ENCODE measurements at regions not wholly inside any gene's neighbourhood (a gene's known extent, or its start where the extent isn't known, plus 50 kb on each side); places are given as distances from the start of the nearest gene placed in this dataset.

DNA sequence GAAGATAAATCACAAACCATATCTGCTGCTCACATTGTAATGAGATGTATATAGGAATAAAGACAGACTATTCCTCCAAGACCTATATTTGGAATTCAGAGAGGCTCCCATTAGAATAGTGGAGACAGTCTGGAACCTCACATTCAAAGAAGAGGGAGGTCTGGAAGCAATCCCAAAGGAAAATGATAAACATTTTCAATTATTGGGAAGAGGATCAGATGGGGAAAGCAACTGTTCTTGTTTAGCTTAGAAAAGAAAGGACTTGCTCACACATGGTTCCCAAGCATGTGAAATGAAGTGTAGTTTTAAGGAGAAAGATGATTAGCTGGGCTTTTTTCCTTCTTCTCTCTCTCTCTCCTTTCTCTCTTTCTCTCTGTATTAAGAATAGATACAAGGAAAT is 193.0 kb upstream of the LMNTD1 start:
- Histone ChIP-seq H3K4me3 (no peak overlapping the region), H3K27me3 (no peaks in the 10 kb centered on the region), H3K27ac (no peak overlapping the region), H3K4me1 (no peaks in the 10 kb centered on the region), H3K9me3 (no peaks in the 10 kb centered on the region), H3K36me3 (no peaks in the 10 kb centered on the region)
- TF ChIP-seq, protein P1, sequence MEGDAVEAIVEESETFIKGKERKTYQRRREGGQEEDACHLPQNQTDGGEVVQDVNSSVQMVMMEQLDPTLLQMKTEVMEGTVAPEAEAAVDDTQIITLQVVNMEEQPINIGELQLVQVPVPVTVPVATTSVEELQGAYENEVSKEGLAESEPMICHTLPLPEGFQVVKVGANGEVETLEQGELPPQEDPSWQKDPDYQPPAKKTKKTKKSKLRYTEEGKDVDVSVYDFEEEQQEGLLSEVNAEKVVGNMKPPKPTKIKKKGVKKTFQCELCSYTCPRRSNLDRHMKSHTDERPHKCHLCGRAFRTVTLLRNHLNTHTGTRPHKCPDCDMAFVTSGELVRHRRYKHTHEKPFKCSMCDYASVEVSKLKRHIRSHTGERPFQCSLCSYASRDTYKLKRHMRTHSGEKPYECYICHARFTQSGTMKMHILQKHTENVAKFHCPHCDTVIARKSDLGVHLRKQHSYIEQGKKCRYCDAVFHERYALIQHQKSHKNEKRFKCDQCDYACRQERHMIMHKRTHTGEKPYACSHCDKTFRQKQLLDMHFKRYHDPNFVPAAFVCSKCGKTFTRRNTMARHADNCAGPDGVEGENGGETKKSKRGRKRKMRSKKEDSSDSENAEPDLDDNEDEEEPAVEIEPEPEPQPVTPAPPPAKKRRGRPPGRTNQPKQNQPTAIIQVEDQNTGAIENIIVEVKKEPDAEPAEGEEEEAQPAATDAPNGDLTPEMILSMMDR (IDR thresholded peaks at IDR 0.05): no peak
- TF ChIP-seq POLR2A (IDR thresholded peaks at IDR 0.05): no peak
- DNase-seq: no peak
- intact Hi-C loops (cut with DNase I): no loop called here

DNA sequence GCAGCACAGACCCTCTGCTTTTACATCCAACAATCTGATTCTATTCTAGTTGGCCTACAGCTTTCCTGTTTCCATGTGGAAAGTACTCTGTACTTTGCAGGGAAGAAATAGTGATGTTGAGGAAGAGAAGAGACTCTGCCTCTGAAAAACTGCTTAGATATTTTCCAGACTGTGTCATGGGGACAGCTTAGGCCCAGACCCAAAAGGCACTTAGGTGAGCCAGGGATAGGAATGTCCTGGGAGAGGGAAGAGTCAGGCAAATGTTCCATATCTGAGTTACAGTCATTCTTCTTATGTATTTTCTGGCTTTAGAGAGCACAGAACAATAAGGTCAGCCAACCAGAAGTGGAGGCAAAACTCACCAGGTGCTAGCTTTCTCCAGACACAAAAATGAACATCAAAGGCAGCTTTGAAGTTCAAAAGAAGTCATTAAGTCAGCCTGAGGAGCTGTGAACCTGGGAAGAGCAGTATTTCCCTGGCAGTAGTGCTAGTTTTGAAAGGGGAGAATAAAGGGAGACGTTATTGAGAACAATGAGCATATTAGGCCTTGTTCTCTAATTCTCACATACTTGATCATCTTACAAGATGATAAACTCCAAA is 199.7 kb upstream of the LMNTD1 start:
- Histone ChIP-seq H3K27me3 (no peaks in the 10 kb centered on the region), H3K4me1 (peaks cover 0 to 13% (median 5%) of the 10 kb centered on the region in 3 donors), H3K27ac (no peak overlapping the region), H3K36me3 (no peaks in the 10 kb centered on the region), H3K9me3 (no peaks in the 10 kb centered on the region), H3K4me3 (no peak overlapping the region)
- DNase-seq: no peak
- TF ChIP-seq, protein P1 (IDR thresholded peaks at IDR 0.05): no peak
- no peak for TF ChIP-seq POLR2A (IDR thresholded peaks at IDR 0.05)
- intact Hi-C loops (cut with DNase I): no loop called here
- WGBS, 2 donors: 35 to 55% methylated on average over 1 of the region's 1 CpG

DNA sequence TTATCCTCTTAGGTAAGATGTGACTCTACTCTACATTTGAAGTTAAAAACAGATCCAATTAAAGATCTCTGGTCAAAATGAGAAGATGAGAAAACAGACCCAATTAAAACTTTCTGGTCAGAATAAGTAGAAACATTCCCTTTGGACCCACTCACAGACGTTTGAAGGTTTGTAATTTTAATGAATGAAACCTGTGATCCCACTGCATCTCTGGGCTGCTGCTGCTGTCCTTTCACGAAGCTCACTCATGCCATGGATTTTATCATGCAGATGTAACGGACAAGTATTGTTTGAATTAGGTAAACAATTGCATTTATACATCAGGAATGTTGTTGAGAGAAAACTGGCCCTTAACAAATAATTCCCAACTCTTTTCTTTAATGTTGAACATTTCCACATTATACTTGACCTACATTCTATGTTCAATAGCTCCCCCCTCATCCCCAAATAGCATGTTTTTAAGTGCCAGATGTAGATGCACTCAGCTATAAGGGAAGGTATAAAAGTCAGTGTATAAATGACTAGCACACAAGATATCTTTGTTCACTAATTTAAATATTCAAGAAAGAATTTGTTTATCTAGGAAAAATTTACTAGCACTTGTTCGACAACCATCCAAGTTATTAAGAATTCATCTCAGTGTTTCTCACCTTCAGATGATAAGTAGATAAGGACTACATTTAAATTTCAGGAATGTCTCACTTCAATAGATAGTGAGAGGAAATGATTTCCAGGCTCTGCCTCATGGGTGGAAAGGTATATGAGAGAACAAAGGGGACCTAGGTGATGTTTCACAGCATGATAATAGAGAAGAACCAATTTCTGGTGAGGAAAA is 202.3 kb upstream of the LMNTD1 start:
- DNase-seq: no peak
- Histone ChIP-seq H3K9me3 (no peaks in the 10 kb centered on the region), H3K36me3 (no peaks in the 10 kb centered on the region), H3K4me3 (no peak overlapping the region), H3K27ac (no peak overlapping the region), H3K4me1 (peaks cover 0 to 13% (median 5%) of the 10 kb centered on the region in 3 donors), H3K27me3 (no peaks in the 10 kb centered on the region)
- WGBS, 2 donors: 66 to 73% methylated on average over 4 of the region's 4 CpGs
- intact Hi-C loops (cut with DNase I): no loop called here
- TF ChIP-seq, protein P1 (IDR thresholded peaks at IDR 0.05): no peak
- TF ChIP-seq POLR2A (IDR thresholded peaks at IDR 0.05): no peak

DNA sequence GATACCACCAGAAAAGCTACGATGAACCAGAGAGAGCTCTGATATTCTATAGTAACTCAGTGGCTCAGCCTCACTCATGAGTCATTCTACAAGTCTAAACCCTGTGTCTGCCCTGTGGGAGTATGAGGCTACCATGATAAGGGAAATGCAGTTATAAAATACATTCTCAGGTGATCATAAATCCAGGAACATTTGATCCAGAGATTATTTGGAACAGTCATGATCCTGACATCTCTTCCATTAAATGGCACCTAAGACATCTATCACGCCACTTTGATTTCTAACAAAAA is 202.6 kb upstream of the RASSF8 start:
- no peak overlapping the region for H3K4me3 ChIP-seq
- DNase-seq: no peak
- no peaks in the 10 kb centered on the region for H3K27me3 ChIP-seq
- H3K4me1 ChIP-seq: peaks cover 0 to 13% (median 5%) of the 10 kb centered on the region in 3 donors
- no peaks in the 10 kb centered on the region for H3K9me3 ChIP-seq
- intact Hi-C loops (cut with DNase I): no loop called here
- H3K36me3 ChIP-seq: no peaks in the 10 kb centered on the region
- WGBS, 2 donors: 72 to 75% methylated on average over 2 of the region's 2 CpGs
- H3K27ac ChIP-seq: no peak overlapping the region
- TF ChIP-seq, protein P1 (IDR thresholded peaks at IDR 0.05): no peak
- TF ChIP-seq POLR2A (IDR thresholded peaks at IDR 0.05): no peak

DNA sequence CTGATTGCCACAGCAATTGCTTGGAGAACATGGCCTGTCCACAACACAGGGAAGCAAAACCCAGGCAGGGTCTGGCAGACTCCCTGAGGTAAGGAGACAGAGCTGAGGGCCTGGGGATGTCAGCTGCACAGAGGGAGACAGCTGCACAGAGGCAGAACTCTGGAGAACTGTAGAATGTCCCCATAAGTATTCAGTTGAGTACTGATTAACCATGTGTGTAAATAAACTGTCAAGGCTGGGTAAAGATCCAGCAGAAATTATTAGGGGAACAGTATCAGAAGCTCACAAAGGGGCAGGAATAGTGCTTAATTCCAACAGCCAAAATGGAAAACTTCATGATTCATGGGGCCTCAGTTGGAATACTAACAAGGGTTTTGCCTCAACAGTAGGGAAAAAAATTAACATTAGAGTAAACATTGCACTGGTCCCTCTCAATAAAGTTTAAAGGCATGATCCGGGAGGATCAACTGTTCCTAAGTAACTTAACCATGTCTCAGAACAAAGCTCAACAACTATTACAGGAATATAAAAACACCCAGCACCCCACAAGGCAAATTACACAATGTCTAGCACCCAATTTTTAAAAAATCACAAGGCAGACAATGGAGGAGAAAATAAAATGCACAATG is 201.3 kb upstream of the RASSF8 start:
- WGBS, 2 donors: 23 to 47% methylated on average over 1 of the region's 1 CpG
- H3K4me1 ChIP-seq: peaks cover 0 to 13% (median 5%) of the 10 kb centered on the region in 3 donors
- TF ChIP-seq POLR2A (IDR thresholded peaks at IDR 0.05): no peak
- TF ChIP-seq, protein P1 (IDR thresholded peaks at IDR 0.05): no peak
- no peaks in the 10 kb centered on the region for H3K27me3 ChIP-seq
- H3K36me3 ChIP-seq: no peaks in the 10 kb centered on the region
- no peak for DNase-seq
- peak overlapping the region in 2 of 4 donors; percentile 8 to 38 for H3K27ac ChIP-seq
- H3K9me3 ChIP-seq: no peaks in the 10 kb centered on the region
- intact Hi-C loops (cut with DNase I): no loop called here
- no peak overlapping the region for H3K4me3 ChIP-seq

Measured in esophagus squamous epithelium (tissue), 5 donors.